Glutamatergic neuron (in vitro differentiated cells): ENCODE measurements at regions not wholly inside any gene's neighbourhood (a gene's known extent, or its start where the extent isn't known, plus 50 kb on each side); places are given as distances from the start of the nearest gene placed in this dataset.

ENCODE experiments used
- DNase-seq: peaks from one replicate; pipeline ENCODE4 v3.0.0; 2022
- H3K27ac Mint-ChIP-seq: one replicate; pipeline ENCODE4 v1.8.0; 2020; ENCODE audit warnings: mild to moderate bottlenecking, mixed read lengths, inconsistent platforms; ENCODE audit not compliant: unreplicated experiment
- H3K27me3 Mint-ChIP-seq: one replicate; pipeline ENCODE4 v1.8.0; 2020; ENCODE audit warnings: mild to moderate bottlenecking, moderate library complexity, mixed read lengths, inconsistent platforms; ENCODE audit not compliant: unreplicated experiment
- H3K36me3 Mint-ChIP-seq: one replicate; pipeline ENCODE4 v1.8.0; 2020; ENCODE audit warnings: mild to moderate bottlenecking, mixed read lengths, inconsistent platforms; ENCODE audit not compliant: unreplicated experiment
- H3K4me1 Mint-ChIP-seq: one replicate; pipeline ENCODE4 v1.8.0; 2020; ENCODE audit warnings: mild to moderate bottlenecking, low read depth, mixed read lengths, inconsistent platforms; ENCODE audit not compliant: unreplicated experiment
- H3K4me3 Mint-ChIP-seq: one replicate; pipeline ENCODE4 v1.8.0; 2020; ENCODE audit warnings: mild to moderate bottlenecking, mixed read lengths, inconsistent platforms; ENCODE audit not compliant: unreplicated experiment
- H3K9me3 Mint-ChIP-seq: one replicate; pipeline ENCODE4 v1.8.0; 2020; ENCODE audit warnings: mild to moderate bottlenecking, moderate library complexity, mixed read lengths, inconsistent platforms; ENCODE audit not compliant: unreplicated experiment
- TF ChIP-seq, protein P1 (sequence below): fragments of 200-600 bp; sonication (generic); IDR thresholded peaks from one replicate; pipeline ENCODE4 v1.5.0; 2021; ENCODE audit not compliant: partially characterized antibody, unreplicated experiment

GRCh38 chr3:81952141-81952540, 190.7 kb upstream of the GBE1 start:
- DNase-seq = no peak
- Mint-ChIP-seq H3K4me1 (no peaks in the 10 kb centered on the region), H3K36me3 (no peaks in the 10 kb centered on the region), H3K27ac (no peak overlapping the region), H3K27me3 (no peaks in the 10 kb centered on the region), H3K9me3 (no peaks in the 10 kb centered on the region), H3K4me3 (no peak overlapping the region)
- TF ChIP-seq, protein P1, sequence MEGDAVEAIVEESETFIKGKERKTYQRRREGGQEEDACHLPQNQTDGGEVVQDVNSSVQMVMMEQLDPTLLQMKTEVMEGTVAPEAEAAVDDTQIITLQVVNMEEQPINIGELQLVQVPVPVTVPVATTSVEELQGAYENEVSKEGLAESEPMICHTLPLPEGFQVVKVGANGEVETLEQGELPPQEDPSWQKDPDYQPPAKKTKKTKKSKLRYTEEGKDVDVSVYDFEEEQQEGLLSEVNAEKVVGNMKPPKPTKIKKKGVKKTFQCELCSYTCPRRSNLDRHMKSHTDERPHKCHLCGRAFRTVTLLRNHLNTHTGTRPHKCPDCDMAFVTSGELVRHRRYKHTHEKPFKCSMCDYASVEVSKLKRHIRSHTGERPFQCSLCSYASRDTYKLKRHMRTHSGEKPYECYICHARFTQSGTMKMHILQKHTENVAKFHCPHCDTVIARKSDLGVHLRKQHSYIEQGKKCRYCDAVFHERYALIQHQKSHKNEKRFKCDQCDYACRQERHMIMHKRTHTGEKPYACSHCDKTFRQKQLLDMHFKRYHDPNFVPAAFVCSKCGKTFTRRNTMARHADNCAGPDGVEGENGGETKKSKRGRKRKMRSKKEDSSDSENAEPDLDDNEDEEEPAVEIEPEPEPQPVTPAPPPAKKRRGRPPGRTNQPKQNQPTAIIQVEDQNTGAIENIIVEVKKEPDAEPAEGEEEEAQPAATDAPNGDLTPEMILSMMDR = no peak

DNA sequence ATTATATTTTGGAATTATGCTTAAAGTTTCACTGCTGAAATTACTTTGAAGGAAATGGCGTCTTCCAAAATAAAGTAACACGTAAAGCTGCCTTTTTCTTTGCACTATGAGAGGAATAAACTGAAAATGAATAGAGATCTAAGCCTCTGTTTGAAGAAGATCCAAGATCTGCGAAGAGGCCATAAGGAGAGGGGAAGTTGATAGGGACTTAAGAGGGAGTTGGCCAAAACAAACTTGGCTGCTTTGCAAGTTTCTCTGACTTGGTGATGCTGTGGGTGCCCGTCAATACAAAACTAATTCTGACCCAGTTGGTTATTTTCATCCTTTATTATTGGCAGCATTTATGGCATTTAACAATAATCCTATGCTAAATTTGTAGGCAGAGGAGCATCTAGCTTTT, 190.2 kb upstream of the GBE1 start:
- Mint-ChIP-seq H3K4me1 (no peaks in the 10 kb centered on the region), H3K27ac (no peak overlapping the region), H3K9me3 (no peaks in the 10 kb centered on the region), H3K27me3 (no peaks in the 10 kb centered on the region), H3K36me3 (no peaks in the 10 kb centered on the region), H3K4me3 (no peak overlapping the region)
- DNase-seq = no peak
- TF ChIP-seq, protein P1 = no peak

DNA sequence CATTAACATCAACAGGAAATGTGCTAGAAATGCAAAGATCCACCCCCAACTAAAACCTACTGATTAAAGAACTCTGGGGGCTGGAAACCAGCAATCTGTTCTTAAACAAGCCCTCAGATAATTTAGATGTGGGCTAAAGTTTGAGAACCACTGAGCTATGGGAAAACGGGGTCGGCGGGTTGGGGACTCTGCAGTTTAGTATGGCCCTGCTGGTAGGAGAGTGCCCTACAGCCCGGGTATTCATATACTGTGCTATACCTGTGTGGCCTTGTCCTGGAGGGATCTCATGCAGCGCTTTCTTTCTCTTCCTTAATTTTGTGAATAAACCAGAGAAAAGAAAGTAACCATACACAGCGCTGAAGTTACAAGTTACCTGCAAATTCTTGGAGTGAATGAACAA, 189.7 kb upstream of the GBE1 start:
- Mint-ChIP-seq H3K27me3 (no peaks in the 10 kb centered on the region), H3K4me3 (no peak overlapping the region), H3K27ac (no peak overlapping the region), H3K4me1 (no peaks in the 10 kb centered on the region), H3K9me3 (no peaks in the 10 kb centered on the region), H3K36me3 (no peaks in the 10 kb centered on the region)
- DNase-seq = no peak
- TF ChIP-seq, protein P1 = no peak

- H3K27me3 Mint-ChIP-seq = peaks cover 2% of the 10 kb centered on the region
- no peaks in the 10 kb centered on the region for H3K4me1 Mint-ChIP-seq
- no peak overlapping the region for H3K27ac Mint-ChIP-seq
- H3K9me3 Mint-ChIP-seq = peaks cover 4% of the 10 kb centered on the region
- TF ChIP-seq, protein P1 = no peak
- no peaks in the 10 kb centered on the region for H3K36me3 Mint-ChIP-seq
- no peak for DNase-seq
- no peak overlapping the region for H3K4me3 Mint-ChIP-seq
Measured at GRCh38 chr3:81947359-81947758, 185.9 kb upstream of the GBE1 start.

DNA sequence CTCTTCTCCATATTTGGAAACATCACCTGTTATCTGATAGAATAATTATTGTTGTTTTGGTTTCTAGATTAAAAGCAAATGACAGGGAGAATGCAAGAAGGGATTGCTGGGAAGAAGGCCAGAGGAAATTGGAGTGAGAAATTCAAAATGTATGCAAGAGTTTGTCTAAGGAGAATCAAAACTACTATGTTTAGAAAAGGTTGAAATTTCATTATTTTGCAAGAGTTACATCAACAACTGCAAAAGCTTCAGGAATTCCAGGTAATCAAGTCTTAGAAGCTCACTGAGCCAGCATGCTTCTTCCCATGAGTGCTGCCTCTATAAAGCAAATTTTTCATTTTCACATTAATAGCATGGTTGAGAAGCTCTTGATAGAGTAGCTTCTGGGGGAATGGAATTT, 177.2 kb upstream of the GBE1 start:
- DNase-seq = no peak
- H3K4me3 Mint-ChIP-seq = no peak overlapping the region
- H3K36me3 Mint-ChIP-seq = peaks cover 5% of the 10 kb centered on the region
- no peaks in the 10 kb centered on the region for H3K27me3 Mint-ChIP-seq
- no peaks in the 10 kb centered on the region for H3K4me1 Mint-ChIP-seq
- H3K9me3 Mint-ChIP-seq = peaks cover 4% of the 10 kb centered on the region
- TF ChIP-seq, protein P1 = no peak
- H3K27ac Mint-ChIP-seq = no peak overlapping the region
